ENCODE measurements at regions not wholly inside any gene's neighbourhood (a gene's known extent, or its start where the extent isn't known, plus 50 kb on each side); places are given as distances from the start of the nearest gene placed in this dataset.

GRCh38 chr6:23246896-23247295 lies 677.5 kb downstream of the HDGFL1 start:
- TF ChIP-seq CTCF (IDR thresholded peaks at IDR 0.05): no peak
- no peak for TF ChIP-seq POLR2A (IDR thresholded peaks at IDR 0.05)
